HepG2 (cell line): ENCODE measurements at regions not wholly inside any gene's neighbourhood (a gene's known extent, or its start where the extent isn't known, plus 50 kb on each side); places are given as distances from the start of the nearest gene placed in this dataset.

Experiments used
- BRCA1 ChIP-seq: sonication (generic); formaldehyde crosslinking; IDR thresholded peaks from 2 replicates; pipeline ENCODE4 v1.4.0; 2020; ENCODE audit warnings: missing genetic modification reagents
- ETS1 ChIP-seq: sonication (generic); formaldehyde crosslinking; IDR thresholded peaks from 2 replicates; pipeline ENCODE4 v1.4.0; 2020; ENCODE audit warnings: missing genetic modification reagents
- HOMEZ ChIP-seq: IDR thresholded peaks from 2 replicates; pipeline ENCODE4 v1.6.1; 2016; ENCODE audit warnings: low read depth
- IKZF4 ChIP-seq: sonication (generic); formaldehyde crosslinking; IDR thresholded peaks from 2 replicates; pipeline ENCODE4 v1.5.1; 2020; ENCODE audit warnings: borderline replicate concordance, mild to moderate bottlenecking, low read depth, missing genetic modification reagents; ENCODE audit errors: not compliant biosample characterization
- MEIS1 ChIP-seq: sonication (generic); formaldehyde crosslinking; IDR thresholded peaks from 2 replicates; pipeline ENCODE4 v1.9.0; 2021; ENCODE audit warnings: mild to moderate bottlenecking, missing genetic modification reagents, moderate library complexity, borderline replicate concordance
- NR1H2 ChIP-seq: sonication (generic); formaldehyde crosslinking; IDR thresholded peaks from 2 replicates; pipeline ENCODE4 v1.8.1; 2022; ENCODE audit warnings: low read depth, missing genetic modification reagents, borderline replicate concordance
- PHF21A ChIP-seq: sonication (generic); formaldehyde crosslinking; IDR thresholded peaks from 2 replicates; pipeline ENCODE4 v1.5.0; 2020; ENCODE audit warnings: mild to moderate bottlenecking, missing genetic modification reagents
- PHF5A ChIP-seq: IDR thresholded peaks from one replicate; pipeline ENCODE4 v1.6.1; 2018; ENCODE audit warnings: low read depth, missing genetic modification reagents; ENCODE audit not compliant: unreplicated experiment
- RBM22 ChIP-seq: fragments of 200-400 bp; formaldehyde crosslinking; optimal IDR thresholded peaks from 2 replicates; pipeline ENCODE3; 2017; ENCODE audit warnings: mild to moderate bottlenecking, low read length, moderate library complexity
- SMARCC2 ChIP-seq: fragments of 450-650 bp; IDR thresholded peaks from 2 replicates; pipeline ENCODE4 v1.6.1; 2017; ENCODE audit warnings: antibody characterized with exemption, mild to moderate bottlenecking
- SNAPC2 ChIP-seq: sonication (generic); formaldehyde crosslinking; IDR thresholded peaks from 2 replicates; pipeline ENCODE4 v1.8.1; 2022; ENCODE audit warnings: mild to moderate bottlenecking, missing genetic modification reagents
- ZBED4 ChIP-seq: sonication (generic); formaldehyde crosslinking; IDR thresholded peaks from 2 replicates; pipeline ENCODE4 v1.4.0; 2020; ENCODE audit warnings: missing genetic modification reagents, borderline replicate concordance
- ZNF543 ChIP-seq: sonication (generic); formaldehyde crosslinking; IDR thresholded peaks from 2 replicates; pipeline ENCODE4 v1.4.0; 2020; ENCODE audit warnings: mild to moderate bottlenecking, missing genetic modification reagents
- ZNF557 ChIP-seq: sonication (generic); formaldehyde crosslinking; IDR thresholded peaks from 2 replicates; pipeline ENCODE4 v1.4.0; 2020; ENCODE audit warnings: missing genetic modification reagents
- ZNF558 ChIP-seq: sonication (generic); formaldehyde crosslinking; IDR thresholded peaks from 2 replicates; pipeline ENCODE4 v1.9.0; 2022; ENCODE audit warnings: mild to moderate bottlenecking, missing genetic modification reagents, borderline replicate concordance
- ZNF607 ChIP-seq: sonication (generic); formaldehyde crosslinking; IDR thresholded peaks from 2 replicates; pipeline ENCODE4 v1.5.1; 2020; ENCODE audit warnings: missing genetic modification reagents, mild to moderate bottlenecking, borderline replicate concordance
- ZNF776 ChIP-seq: sonication (generic); formaldehyde crosslinking; IDR thresholded peaks from 2 replicates; pipeline ENCODE4 v1.4.0; 2020; ENCODE audit warnings: mild to moderate bottlenecking, missing genetic modification reagents
- ZNF891 ChIP-seq: sonication (generic); formaldehyde crosslinking; IDR thresholded peaks from 2 replicates; pipeline ENCODE4 v1.5.0; 2020; ENCODE audit warnings: mild to moderate bottlenecking, missing genetic modification reagents
- TF ChIP-seq, protein P1 (sequence below): sonication (generic); formaldehyde crosslinking; conservative IDR thresholded peaks from 2 replicates; pipeline ENCODE4 v1.4.0; 2020; ENCODE audit warnings: missing genetic modification reagents

DNA sequence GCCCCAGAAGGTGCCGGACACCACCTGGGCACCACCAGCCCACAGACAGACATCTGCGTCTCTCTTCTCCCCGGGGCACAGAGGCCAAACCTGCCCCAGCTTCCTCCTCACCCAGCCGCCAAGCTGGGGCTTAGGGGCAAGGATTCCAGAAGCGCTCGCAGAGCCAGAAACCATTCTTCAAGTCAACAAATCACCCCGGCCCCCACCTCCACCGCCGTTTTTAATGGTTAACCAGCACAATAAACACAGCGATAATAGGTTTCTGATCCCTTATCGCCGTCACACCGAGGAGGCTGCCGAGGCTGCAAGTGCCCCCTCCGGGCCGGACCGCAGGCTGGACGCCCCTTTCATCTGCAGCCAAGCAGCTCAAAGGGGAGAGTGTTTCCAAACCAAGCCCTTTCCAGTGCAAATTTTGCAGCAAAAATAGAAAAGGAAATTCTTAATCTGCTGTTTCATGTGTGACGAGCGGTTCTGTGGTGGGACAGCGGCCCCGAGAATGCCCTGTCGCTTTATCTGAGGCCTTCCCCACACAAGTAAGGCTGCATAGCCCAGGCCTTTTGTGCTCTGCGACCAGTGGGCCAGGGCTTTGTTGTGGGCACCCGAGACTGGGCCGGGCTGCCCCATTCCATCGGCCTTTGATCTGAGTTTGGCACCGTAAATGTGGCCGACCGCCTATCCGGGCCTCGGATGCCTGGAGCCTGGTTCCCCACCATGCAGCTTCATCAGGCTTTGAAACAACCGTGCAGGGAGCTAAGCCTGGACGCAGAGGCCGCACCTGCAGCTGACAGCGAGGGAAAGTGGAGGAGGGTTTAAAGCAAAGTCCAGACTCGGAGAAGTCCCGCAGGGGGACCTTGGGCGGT is 83.2 kb downstream of the FOXL3 start (continued):
- TF ChIP-seq HOMEZ (0 out of 2 replicates have a peak, but pooled peaks have one; percentile 12), PHF5A (CRISPR knock-in tag) (no peak), SNAPC2 (no peak), ZBED4 (CRISPR knock-in tag) (peak; percentile 73; the same call in 1 of the 2 replicates), ZNF557 (no peak), ETS1 (CRISPR knock-in tag) (no peak), BRCA1 (no peak), ZNF891 (CRISPR knock-in tag) (no peak), ZNF607 (no peak), MEIS1 (CRISPR knock-in tag) (no peak), ZNF776 (CRISPR knock-in tag) (no peak), NR1H2 (no peak), IKZF4 (CRISPR knock-in tag) (no peak), RBM22 (no peak), ZNF558 (CRISPR knock-in tag) (no peak), ZNF543 (no peak), SMARCC2 (no peak), PHF21A (CRISPR knock-in tag) (peak; percentile 91)
- TF ChIP-seq, protein P1, sequence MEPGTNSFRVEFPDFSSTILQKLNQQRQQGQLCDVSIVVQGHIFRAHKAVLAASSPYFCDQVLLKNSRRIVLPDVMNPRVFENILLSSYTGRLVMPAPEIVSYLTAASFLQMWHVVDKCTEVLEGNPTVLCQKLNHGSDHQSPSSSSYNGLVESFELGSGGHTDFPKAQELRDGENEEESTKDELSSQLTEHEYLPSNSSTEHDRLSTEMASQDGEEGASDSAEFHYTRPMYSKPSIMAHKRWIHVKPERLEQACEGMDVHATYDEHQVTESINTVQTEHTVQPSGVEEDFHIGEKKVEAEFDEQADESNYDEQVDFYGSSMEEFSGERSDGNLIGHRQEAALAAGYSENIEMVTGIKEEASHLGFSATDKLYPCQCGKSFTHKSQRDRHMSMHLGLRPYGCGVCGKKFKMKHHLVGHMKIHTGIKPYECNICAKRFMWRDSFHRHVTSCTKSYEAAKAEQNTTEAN (CRISPR knock-in tag), result no peak
